NCI-H2107 treated with DMSO at 0.1 percent for 48 hours (cell line): ENCODE measurements at regions not wholly inside any gene's neighbourhood (a gene's known extent, or its start where the extent isn't known, plus 50 kb on each side); places are given as distances from the start of the nearest gene placed in this dataset.

Experiments used
- DNase-seq: peaks from one replicate; lab custom pipeline; 2025; ENCODE audit not compliant: unreplicated experiment; lab: John Stamatoyannopoulos, UW

- no peak for DNase-seq
Measured at GRCh38 chr2:122471753-122472152, 716.3 kb downstream of the TSN start.

GRCh38 chr2:122478117-122478516 is 722.7 kb downstream of the TSN start:
- DNase-seq = no peak

- no peak for DNase-seq
Measured at GRCh38 chr2:122478771-122479170, 723.3 kb downstream of the TSN start.

GRCh38 chr2:122480501-122481243 is 725.2 kb downstream of the TSN start:
- no peak for DNase-seq

- DNase-seq = no peak
Measured at GRCh38 chr2:122481244-122481622, 725.8 kb downstream of the TSN start.

GRCh38 chr2:122481717-122482116 is 726.3 kb downstream of the TSN start:
- DNase-seq = no peak

GRCh38 chr2:122486086-122486485 is 730.6 kb downstream of the TSN start:
- no peak for DNase-seq

- DNase-seq = no peak
Measured at GRCh38 chr2:122486705-122487415, 731.4 kb downstream of the TSN start.

GRCh38 chr2:122491011-122491410 is 735.6 kb downstream of the TSN start:
- DNase-seq = no peak

GRCh38 chr2:122500316-122501105 is 745.1 kb downstream of the TSN start:
- no peak for DNase-seq

GRCh38 chr2:122506620-122507019 is 751.2 kb downstream of the TSN start:
- no peak for DNase-seq

GRCh38 chr2:122507261-122507660 is 751.8 kb downstream of the TSN start:
- no peak for DNase-seq

GRCh38 chr2:122512091-122512490 is 756.6 kb downstream of the TSN start:
- no peak for DNase-seq

GRCh38 chr2:122514451-122514996 is 759.1 kb downstream of the TSN start:
- DNase-seq = peak; percentile 10

- DNase-seq = no peak
Measured at GRCh38 chr2:122515731-122516290, 760.4 kb downstream of the TSN start.

GRCh38 chr2:122516775-122517174 is 761.3 kb downstream of the TSN start:
- DNase-seq = no peak

GRCh38 chr2:122519366-122519765 is 763.9 kb downstream of the TSN start:
- DNase-seq = no peak

- DNase-seq = no peak
Measured at GRCh38 chr2:122519821-122520611, 764.6 kb downstream of the TSN start.

- DNase-seq = no peak
Measured at GRCh38 chr2:122523143-122523542, 767.7 kb downstream of the TSN start.

GRCh38 chr2:122523981-122524380 is 768.5 kb downstream of the TSN start:
- no peak for DNase-seq
